CD4-positive, alpha-beta T cell treated with Interleukin-2 at 100 ng/mL for 4 hours (primary cell): ENCODE measurements at regions not wholly inside any gene's neighbourhood (a gene's known extent, or its start where the extent isn't known, plus 50 kb on each side); places are given as distances from the start of the nearest gene placed in this dataset.
"Not testable (repeated sequence)": the region's sequence is repeated elsewhere in the genome, so short reads cannot be mapped to it uniquely, and the experiment has no call there.

Experiments
- DNase-seq: peaks from one replicate; pipeline ENCODE4 v3.0.0-alpha.2; 2020; ENCODE audit warnings: low spot score

DNA sequence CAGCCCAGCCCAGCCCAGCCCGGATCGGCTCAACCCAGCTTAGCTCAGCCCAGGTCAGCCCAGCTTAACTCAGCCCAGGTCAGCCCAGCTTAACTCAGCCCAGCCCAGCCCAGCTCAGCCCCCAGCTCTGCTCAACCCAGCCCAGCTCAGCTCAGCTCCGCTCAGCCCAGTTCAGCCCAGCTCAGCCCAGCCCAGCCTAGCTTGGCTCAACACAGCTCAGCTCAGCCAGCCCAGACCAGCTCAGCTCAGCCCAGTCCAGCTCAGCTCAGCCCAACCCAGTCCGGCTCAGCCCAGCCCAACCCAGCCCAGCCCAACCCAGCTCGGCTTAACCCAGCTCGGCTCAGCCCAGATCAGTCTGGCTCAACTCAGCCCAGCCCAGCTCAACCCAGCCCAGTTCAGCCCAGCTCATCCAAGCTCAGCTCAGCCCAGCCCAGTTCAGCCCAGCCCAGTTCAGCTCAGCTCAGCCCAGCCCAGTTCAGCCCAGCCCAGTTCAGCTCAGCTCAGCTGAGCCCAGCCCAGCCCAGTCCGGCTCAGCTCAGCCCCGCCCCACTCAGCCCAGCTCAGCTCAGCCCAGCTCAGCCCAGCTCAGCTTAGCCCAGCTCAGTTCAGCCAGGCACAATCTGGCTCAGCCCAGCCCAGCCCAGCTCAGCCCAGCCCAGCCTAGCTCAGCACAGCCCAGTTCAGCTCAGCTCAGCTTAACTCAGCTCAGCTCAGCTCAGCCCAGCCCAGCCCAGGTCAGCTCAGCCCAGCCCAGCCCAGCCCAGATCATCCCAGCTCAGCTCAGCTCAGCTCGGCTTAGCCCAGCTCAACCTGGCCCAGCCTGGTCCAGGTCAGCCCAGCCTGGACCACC, 331.7 kb downstream of the TMEM121 start:
- DNase-seq = peak; percentile 28

DNA sequence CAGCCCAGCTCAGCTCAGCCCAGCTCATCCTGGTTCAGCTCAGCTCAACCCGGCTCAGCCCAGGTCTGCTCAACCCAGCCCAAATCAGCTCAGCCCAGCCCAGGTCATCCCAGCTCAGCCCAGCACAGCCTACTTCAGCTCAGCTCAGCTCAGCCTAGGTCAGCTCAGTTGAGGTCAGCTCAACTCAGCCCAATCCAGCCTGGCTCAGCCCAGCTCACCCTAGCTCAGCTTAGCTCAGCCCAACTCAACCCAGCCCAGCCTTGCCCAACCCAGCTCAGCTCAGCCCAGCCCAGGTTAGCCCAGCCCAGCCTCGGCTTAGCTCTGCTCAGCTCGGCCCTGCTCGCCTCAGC, 332.3 kb downstream of the TMEM121 start:
- no peak for DNase-seq

DNA sequence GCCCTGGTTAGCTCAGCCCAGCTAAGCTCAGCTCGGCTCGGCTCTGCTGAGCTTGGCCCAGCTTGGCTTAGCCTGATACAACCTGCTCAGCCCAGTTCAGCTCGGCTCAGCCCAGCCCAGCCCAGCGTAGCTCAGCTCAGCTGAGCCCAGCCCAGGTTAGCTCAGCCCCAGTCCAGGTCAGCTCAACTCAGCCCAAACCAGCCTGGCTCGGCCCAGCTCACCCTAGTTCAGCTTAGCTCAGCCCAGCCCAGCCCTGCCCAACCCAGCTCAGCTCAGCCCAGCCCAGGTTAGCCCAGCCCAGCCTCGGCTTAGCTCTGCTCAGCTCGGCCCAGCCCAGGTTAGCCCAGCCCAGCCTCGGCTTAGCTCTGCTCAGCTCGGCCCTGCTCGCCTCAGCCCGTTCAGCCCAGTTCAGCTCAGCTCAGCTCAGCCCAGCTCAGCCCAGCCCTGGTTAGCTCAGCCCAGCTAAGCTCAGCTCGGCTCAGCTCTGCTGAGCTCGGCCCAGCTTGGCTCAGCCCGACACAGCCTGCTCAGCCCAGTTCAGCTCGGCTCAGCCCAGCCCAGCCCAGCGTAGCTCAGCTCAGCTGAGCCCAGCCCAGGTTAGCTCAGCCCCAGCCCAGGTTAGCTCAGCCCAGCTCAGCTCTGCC, 332.8 kb downstream of the TMEM121 start:
- not testable (repeated sequence) for DNase-seq

DNA sequence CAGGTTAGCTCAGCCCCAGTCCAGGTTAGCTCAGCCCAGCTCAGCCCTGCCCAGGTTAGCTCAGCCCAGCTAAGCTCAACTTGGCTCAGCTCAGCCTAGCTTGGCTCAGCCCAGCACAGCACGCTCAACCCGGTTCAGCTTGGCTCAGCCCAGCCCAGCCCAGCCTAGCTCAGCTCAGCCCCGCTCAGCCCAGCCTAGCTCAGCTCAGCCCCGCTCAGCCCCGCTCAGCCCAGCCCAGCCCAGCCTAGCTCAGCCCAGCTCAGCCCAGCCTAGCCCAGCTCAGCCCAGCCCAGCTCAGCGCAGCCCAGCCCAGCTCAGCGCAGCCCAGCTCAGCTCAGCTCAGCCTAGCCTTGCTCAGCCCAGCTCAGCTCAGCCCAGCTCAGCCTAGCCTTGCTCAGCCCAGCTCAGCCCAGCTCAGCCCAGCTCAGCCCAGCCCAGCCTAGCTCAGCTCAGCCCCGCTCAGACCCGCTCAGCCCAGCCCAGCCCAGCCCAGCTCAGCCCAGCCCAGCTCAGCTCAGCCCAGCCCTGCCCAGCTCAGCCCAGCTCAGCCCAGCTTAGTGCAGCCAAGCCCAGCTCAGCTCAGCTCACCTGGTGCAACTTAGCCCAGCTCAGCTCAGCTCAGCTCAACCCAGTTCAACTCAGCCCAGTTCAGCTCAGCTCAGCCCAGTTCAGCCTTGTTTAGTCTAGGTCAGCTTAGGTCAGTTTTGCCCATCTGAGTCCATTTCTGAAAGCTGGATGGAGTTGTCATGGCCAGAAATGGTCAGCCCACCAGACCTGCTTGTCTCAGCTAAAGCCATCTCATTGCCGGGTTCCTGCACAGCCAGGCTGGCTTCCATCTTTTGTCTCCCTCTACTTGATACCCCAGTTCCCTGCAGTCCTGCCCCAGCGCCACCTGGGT, 333.6 kb downstream of the TMEM121 start:
- DNase-seq = peak; percentile 54

DNA sequence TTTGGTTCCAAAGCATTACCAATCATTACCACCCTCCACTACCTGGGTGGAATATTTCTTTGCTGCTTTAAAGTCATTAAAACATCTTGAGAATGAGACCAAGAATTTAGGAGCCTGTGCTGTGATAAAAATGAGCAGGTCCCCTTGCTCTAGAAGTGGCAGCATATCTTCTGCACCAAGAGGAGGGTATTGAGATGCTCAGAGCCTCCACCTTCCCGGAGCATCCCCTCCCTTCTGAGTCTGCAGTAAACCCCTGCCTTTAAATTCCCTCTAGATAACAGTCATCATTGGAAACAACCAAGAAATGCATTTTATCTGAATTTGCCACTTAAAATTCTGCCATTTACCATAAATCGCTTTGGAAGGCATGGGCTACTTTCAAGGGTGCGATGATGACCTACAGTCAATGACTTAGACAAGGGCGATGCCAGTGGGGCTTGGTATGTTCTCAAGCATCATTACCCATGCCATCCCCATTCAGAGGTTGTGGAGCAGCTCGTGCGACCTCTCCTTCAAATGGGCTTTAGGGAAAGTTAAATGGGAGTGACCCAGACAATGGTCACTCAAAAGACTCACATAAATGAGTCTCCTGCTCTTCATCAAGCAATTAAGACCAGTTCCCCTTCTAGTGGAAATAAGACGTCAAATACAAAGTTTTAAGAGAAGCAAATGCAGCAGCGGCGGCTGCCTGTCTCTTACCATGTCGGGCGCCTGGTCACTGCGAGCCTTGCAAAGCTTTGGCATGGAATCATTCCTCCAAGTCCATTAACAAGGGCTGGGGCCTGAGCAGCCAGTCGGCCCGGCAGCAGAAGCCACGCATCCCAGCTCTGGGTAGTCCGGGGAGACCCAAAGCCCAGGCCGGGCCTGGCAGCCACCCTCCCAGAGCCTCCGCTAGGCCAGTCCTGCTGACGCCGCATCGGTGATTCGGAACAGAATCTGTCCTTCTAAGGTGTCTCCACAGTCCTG, 334.5 kb downstream of the TMEM121 start:
- no peak for DNase-seq

DNA sequence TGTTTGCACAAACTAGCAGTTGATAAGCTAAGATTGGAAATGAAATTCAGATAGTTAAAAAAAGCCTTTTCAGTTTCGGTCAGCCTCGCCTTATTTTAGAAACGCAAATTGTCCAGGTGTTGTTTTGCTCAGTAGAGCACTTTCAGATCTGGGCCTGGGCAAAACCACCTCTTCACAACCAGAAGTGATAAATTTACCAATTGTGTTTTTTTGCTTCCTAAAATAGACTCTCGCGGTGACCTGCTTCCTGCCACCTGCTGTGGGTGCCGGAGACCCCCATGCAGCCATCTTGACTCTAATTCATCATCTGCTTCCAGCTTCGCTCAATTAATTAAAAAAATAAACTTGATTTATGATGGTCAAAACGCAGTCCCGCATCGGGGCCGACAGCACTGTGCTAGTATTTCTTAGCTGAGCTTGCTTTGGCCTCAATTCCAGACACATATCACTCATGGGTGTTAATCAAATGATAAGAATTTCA, 335.6 kb downstream of the TMEM121 start:
- DNase-seq = peak; percentile 17

DNA sequence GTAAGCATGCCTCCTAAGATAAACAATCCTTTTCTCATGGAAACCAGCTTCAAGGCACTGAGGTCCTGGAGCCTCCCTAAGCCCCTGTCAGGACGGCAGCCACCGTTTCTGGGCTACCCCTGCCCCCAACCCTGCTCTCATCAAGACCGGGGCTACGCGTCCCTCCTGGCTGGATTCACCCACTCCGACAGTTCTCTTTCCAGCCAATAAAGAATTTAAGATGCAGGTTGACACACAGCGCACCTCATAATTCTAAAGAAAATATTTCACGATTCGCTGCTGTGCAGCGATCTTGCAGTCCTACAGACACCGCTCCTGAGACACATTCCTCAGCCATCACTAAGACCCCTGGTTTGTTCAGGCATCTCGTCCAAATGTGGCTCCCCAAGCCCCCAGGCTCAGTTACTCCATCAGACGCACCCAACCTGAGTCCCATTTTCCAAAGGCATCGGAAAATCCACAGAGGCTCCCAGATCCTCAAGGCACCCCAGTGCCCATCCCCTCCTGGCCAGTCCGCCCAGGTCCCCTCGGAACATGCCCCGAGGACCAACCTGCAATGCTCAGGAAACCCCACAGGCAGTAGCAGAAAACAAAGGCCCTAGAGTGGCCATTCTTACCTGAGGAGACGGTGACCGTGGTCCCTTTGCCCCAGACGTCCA, 336.3 kb downstream of the TMEM121 start:
- no peak for DNase-seq

DNA sequence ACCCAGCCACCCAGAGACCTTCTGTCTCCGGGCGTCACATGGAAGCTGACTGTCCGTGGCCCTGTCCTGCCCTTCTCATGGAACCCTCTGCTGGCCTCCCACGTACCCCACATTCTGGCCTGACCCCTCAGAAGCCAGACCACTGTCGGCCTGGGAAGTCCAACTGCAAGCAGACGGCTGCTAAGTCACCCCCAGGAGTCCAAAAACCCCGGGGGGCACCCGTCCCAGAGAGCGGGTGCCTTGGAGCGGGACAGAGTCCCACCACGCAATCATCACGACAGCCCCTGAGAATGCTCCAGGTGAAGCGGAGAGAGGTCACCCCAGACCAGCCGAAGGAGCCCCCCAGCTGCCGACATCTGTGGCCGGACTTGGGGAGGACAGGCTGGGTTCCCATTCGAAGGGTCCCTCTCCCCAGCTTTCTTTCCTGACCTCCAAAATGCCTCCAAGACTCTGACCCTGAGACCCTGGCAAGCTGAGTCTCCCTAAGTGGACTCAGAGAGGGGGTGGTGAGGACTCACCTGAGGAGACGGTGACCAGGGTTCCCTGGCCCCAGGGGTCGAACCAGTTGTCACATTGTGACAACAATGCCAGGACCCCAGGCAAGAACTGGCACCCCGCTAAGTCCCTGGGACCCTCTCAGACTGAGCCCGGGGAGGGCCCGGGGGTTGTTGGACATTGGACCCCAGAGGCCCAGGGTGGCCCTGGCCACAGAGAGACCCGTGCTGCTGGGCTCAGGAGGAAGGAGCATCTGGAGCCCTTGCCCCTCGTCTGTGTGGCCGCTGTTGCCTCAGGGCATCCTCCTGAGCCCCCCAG, 337.1 kb downstream of the TMEM121 start:
- DNase-seq = no peak

DNA sequence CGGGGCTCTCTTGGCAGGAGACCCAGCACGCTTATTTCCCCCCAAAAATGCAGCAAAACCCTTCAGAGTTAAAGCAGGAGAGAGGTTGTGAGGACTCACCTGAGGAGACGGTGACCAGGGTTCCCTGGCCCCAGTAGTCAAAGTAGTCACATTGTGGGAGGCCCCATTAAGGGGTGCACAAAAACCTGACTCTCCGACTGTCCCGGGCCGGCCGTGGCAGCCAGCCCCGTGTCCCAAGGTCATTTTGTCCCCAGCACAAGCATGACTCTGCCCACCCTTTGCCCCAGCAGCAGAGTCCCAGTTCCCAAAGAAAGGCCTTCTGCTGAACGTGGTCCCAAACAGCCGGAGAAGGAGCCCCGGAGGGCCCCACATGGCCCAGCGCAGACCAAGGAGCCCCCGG, 337.7 kb downstream of the TMEM121 start:
- no peak for DNase-seq

DNA sequence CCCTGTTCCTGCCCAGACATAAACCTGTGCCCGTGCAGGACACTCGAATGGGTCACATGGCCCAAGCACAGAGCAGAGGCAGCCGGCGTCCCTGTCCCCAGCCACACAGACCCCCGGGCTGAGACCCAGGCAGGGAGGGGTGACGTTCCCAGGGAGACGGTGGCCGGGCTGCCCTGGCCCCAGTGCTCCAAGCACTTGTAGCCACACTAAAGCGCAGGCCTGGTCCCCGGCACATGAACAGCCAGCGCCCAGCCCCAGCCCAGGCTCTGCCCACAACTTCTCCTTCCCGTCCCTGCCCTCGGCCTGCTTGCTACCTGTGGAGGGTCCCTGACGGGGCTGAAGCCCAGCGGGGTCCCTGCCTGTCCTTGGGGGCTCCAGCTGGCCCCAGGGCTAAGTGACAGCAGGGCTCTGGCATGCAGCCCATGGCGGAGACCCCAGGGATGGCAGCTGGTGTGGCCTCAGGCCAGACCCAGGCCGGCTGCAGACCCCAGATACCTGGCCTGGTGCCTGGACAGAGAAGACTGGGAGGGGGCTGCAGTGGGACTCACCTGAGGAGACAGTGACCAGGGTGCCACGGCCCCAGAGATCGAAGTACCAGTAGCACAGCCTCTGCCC, 338.4 kb downstream of the TMEM121 start:
- no peak for DNase-seq

DNA sequence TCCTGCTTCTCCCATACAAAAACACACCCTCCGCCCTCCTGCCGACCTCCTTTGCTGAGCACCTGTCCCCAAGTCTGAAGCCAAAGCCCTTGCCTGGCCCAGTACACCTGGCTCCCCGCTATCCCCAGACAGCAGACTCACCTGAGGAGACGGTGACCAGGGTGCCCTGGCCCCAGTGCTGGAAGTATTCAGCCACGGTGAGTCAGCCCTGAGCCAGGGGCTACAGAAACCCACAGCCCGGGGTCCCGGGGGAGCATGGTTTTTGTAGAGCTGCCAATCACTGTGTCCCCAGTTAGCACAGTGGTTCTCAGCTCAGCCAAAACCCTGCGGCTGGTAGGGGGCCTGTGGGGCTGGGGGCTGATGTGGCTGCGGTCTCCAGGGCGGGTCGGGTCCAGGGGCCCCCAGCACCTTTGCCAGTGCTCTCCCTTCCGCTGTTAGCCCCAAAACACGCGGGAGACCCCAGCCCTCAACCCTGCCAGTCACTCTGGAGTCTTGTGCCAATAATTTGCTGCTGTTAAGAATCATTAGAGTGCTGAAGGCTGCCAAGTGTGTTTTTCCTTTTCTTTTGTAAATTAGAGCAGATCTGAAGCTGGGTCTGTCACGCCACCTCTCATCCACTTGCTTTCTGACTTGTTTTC, 339.0 kb downstream of the TMEM121 start:
- DNase-seq = no peak

DNA sequence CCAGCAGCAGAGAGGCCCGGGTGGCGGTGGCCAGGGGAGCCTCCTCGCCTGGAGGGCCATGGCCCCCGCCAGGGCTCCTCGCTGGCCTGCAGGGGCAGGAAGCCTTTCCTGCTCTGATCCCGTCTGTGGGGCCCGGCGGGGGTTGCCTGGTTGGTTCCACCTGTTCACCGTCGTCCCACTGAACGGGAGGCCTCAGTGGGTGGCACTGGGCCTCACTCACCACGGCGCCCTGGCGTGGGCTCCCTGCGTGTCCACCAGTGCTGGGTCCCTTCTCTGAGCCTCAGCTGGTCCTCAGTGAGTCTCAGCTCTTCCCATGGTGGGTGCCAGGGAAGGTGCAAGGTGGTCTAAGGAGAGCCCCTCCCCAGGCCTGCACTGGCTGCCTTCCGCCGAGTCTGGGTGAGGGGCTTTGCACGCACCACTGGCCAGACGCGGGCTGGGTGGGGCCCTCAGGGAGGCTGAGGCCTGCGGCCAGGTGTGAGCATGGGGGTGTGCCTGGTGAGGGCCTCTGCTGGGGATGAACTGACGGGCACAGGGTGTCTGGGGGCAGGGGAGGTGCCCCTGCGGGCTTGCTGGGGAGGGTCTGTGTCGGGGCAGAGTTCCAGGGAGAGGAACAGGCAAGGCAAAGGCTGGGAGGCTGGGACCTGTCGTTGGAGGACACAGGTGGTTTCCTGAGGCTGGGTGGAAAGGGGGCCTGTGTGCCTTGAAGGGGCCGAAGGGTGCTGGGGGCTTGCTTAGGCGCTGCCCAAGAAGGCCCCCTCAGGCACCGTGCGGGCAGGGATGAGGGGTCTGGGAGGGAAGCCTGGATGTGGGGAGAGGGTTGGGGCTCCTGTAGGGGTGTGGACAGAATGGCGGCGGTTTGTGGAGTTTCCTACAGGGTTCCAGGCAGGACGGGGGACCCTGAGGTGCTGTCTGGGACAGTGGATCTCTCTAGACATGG, 339.8 kb downstream of the TMEM121 start:
- DNase-seq = no peak

DNA sequence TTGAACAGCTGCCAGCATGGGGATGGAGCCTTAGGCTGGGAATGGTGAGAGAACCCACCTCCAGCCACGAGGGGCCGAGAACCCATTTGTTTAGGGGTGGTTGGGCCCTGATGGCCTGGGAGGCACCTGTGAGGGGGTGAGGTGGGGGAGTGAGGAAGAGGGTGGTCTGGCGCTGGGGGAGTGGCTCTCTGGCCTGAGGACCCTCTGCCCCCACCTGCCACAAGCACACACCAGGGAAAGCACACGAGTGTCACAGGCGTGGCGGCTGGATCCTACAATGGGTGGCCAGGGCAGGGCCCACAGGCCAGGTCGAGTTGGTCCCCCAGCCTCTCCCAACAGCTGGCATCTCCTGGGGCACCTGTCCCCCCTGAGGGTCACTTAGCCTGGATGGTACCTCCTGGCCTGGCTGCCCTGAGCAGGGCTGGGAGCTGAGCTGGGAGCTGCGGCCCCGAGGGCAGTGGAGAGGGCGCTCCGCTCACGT, 340.5 kb downstream of the TMEM121 start:
- no peak for DNase-seq

DNA sequence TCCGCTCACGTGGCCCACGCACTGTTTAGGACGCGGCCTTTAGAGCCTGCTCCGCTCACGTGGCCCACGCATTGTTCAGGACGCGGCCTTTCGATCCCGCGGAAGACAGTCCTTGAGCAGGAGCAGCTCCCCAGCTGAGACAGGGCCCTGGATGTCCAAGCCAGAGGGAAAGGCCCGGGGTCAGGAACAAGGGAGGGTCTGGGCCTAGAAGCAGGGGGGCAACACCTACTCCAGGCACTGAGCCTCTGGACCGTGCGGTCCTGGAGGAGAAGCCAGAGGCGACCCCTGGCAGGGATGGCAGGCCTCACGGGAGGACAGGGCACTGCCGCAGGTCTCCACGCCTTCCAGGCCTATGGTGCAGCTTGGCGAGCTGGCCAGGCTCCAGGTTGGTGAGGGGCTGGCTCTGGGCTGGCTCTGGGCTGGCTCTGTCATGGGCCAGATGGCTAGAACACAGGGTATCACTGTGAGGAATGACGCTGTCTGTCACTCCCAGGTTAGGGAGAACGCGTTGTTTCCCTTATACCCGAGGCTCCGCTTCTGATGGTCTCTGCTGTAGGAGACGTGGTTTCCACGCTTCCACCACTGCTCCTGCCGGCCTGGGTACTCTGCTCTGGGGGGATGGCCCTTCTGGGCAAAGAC, 341.7 kb downstream of the TMEM121 start:
- DNase-seq = no peak

DNA sequence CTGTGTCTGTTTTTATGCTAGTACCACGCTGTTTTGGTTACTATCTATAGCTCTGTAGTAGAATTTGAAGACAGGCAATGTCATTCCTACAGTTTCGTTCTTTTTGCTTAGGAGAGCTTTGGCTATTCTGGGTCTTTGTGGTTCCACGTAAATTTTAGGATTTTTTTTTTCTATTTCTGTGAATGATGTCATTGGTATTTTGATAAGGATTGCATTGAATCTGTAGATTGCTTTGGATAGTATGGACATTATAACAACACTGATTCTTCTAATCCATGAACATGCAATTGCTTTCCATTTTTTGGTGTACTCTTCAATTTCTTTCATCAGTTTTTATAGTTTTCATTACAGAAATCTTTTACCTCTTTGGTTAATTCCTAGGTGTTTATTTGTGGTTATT, 345.2 kb downstream of the TMEM121 start:
- no peak for DNase-seq

DNA sequence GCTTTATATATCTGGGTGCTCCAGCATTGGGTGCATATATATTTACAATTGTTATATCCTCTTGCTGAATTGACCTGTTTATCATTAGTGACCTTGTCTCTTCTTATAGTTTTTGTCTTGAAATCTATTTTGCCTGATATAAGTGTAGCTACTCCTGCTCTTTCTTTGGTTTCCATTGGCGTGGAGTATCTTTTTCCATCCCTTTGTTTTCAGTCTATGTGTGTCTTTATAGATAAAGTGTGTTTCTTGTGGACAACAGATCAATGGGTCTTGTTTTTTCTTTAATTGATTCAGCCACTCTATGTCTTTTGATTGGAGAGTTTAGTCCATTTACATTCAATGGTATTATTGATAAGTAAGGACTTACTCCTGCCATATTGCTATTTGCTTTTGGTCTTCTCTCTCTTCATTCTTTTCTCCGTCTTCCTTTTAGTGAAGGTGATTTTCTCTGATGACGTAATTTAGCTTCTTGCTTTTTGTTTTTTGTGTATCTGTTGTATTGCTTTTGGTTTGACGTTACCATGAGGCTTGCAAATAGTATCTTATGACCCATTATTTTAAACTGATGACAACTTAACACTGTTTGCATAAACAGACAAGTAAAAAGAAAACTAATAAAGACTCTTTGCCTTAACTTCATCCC, 347.6 kb downstream of the TMEM121 start:
- DNase-seq = no peak

DNA sequence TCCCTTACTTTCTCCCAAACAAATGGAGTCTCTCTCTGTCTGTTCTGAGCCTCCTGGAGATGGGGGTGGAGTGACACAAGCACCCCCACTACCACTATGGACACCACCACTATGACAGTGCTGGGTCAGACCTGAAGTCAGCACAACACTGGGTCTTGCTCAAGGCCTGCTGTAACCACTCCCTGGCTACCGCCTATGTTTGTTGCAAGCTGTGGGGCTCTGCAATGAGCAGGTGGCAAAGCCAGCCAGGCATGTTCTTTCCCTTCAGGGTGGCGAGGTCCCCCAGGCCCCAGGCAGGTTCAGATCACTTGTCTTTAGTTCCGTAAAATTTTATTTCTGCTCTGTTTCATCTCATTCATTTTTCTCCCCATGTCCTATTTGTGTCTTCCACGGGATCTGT, 349.8 kb downstream of the TMEM121 start:
- no peak for DNase-seq
